ENCODE measurements at regions not wholly inside any gene's neighbourhood (a gene's known extent, or its start where the extent isn't known, plus 50 kb on each side); places are given as distances from the start of the nearest gene placed in this dataset.

DNA sequence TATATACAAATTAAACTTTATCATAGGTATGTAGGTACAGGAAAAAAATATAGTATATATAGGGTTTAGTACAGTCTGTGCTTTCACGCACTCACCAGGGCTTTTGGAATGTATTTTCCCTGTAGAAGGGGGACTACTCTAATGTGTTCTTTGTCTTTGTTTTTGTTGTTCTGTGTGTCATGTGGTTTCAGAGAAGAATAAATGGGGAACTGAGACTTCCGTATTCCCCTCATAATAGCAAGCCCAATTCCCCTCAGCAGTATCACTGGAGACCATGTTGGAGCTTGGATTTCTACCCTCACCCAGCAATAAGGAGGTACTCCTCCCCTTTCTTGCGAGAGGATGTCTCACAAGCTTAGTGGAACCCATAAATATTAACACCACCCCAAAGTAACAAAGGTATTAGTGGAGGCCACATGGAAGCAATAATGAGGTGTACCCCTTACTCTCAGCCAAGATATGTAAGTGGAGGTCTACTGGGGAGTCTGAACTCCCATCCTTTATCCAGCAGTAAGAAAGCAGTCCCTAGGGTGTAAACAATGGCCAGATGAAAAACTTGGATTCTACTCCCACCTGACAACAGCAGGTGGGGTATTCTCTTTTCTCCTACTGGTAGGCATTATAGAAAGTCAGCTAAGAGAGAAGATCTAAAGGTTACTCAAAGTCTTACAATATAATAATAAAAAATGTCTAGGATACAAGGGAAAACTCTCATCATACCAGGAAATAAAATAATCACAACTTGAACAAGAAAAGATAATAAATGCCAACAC is 805.4 kb upstream of the GALNTL6 start:
- DNase-seq (ENCODE audit: low read depth, low spot score), result no peak

DNA sequence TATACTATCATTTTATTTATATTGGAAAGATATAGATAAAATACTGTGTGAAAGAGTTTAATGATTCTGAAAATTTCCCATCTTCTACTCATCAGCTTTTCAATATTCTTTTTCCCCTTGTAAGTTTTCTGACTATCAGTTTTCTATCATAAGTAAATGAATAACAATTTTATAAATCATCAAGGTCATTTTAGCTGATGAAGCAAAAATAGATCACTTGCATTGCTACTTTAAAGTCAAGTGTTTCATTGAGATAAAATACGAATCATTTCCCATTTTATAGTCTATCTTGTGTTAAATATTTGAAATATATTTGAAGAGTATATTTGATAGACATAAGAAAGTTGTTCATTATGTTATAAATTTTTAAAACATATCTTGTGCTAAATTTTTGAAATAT is 811.0 kb upstream of the GALNTL6 start:
- DNase-seq (ENCODE audit: low read depth, low spot score), result no peak

DNA sequence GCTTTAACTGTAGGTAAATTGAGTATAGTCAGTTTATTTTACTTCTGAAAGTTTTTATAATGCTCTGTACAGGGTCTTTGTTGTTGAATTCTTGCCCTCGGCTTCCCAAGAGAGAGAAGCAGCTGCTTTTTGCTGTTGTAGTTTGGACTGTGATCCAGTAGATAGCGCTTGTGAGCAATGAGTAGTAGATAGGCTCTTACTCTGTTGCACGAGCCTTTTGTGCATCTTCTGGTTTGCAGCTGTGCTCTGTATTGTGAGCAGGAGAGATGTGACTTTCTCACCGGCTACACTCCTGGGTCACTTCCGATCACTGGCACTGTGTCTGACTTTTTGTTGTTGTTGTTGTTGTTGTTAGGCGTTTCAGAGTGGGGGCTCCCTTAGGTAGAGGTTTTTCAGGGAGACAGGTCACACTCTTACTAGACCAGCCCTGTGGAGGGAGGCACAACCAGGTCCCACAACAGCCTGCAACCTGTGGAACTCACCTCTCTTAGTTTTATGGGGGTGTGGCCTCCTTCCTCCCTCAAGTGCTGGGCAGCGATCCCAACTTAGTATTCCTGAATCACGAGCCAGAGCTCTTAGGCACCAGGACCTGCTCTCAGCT is 822.1 kb upstream of the GALNTL6 start:
- peak; percentile 11 for DNase-seq (ENCODE audit: low read depth, low spot score)

GRCh38 chr4:170988446-170988845 is 824.8 kb upstream of the GALNTL6 start:
- DNase-seq (ENCODE audit: low read depth, low spot score), result no peak

- DNase-seq (ENCODE audit: low read depth, low spot score), result peak; percentile 72
Observed at GRCh38 chr4:170979736-170980135, 833.5 kb upstream of the GALNTL6 start.

GRCh38 chr4:170978990-170979389 is 834.2 kb upstream of the GALNTL6 start:
- DNase-seq (ENCODE audit: low read depth, low spot score), result no peak

GRCh38 chr4:170949084-170949483 is 859.3 kb upstream of the AADAT start:
- DNase-seq (ENCODE audit: low read depth, low spot score), result no peak

DNA sequence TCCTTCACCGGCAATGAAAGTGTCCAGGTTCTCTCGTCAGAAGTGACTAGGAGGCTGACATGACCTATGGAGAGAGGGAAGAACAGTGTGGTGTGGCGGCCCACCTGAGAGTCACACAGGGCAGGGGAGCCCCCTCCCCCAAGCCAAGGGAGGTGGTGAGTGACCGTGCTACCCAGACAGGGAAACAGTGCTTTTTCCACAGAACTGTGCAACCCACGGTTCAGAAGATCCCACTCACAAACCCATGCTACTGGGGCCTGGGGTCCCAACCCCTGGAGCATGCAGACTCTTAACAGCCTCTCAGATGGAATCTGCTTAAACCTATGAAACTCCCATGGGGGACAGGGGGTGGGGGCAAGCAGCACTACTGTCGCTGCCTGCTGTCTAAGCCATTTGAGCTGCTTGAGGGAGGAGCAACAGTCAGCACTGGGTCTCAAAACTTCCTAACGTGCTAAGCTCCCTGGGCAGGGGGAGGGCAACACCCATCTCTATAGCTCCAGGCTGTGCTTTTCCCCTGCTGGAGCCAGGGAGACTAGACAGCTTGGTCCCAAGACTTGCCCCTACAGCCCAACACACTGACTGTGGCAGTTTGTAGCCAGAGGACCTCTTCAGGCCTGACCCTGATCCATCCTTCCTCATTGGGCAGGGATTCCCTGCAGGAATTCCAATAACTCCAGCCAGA is 850.4 kb upstream of the AADAT start:
- no peak for DNase-seq (ENCODE audit: low read depth, low spot score)

DNA sequence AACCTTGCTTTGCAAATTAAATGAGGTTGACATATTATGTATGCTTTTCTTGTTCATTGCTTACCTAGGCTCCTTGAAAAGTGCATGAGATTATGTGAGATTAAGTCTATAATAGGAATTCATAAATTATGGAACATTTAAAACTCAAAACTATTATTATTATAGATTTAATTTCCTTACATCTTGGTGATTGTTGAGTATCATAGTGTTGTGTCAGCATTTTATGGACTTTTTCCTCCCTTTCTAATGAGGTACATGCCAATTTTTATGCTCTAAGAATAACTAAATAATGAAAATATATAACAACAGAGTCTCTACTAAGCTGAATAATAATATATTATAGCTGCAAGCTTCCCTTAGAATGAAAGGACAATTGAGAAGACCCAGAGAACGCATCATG is 848.8 kb upstream of the AADAT start:
- no peak for DNase-seq (ENCODE audit: low read depth, low spot score)

DNA sequence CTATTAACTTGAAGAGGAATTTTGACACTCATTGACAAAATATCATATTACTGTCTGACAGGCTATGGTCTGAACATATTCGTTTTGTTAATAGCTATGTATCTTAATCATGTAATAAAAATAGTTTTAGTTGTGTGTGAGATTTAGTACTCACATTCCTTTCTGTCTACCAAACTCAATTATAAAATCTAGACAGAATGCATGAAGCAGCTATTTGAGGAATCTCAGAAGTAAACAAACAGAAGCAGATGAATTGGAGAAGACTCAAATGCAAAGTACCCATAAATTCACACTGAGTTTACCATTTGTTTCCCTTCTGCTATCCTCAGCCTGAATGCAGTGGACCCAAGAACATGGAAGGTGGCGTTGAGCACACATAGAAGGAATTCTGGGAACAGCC is 841.6 kb upstream of the AADAT start:
- DNase-seq (ENCODE audit: low read depth, low spot score), result peak; percentile 25

GRCh38 chr4:170888660-170889059 is 798.9 kb upstream of the AADAT start:
- DNase-seq (ENCODE audit: low read depth, low spot score), result no peak

DNA sequence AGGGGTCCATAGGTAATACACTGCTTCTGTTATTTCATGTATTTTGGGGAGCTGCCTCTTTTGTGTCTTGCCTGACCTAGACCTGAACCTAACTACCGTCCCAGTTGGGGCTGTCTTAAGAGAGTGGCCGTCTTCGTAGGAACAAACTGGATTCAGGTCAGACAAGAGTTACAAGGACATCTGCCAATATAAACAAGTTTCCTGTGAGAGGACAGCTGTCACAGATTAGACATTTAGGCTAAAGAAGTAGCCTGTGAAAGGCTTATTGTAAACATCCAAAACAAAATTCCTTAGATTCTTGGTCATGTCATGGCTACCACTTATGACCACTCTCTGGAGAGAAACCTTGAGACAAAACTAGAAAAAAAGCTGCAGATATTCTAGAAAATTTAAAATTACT is 797.6 kb upstream of the AADAT start:
- DNase-seq (ENCODE audit: low read depth, low spot score), result peak; percentile 39

GRCh38 chr4:170884969-170885570 is 795.3 kb upstream of the AADAT start:
- DNase-seq (ENCODE audit: low read depth, low spot score), result no peak

DNA sequence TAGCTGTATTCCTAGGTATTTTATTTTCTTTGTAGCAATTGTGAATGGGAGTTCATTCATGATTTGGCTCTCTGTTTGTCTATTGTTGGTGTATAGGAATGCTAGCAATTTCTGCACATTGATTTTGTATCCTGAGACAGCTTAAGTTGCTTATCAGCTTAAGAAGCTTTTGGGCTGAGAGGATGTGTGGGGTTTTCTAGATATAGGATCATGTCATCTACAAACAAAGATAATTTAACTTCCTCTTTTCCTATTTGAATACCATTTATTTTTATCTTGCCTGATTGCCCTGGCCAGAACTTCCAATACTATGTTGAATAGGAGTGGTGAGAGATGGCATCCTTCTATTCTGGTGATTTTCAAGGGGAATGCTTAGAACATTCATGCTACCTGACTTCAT is 791.9 kb upstream of the AADAT start:
- peak; percentile 4 for DNase-seq (ENCODE audit: low read depth, low spot score)

GRCh38 chr4:170875868-170876267 is 786.1 kb upstream of the AADAT start:
- DNase-seq (ENCODE audit: low read depth, low spot score), result no peak

GRCh38 chr4:170872794-170873193 is 783.0 kb upstream of the AADAT start:
- DNase-seq (ENCODE audit: low read depth, low spot score), result peak; percentile 36

GRCh38 chr4:170868170-170868569 is 778.4 kb upstream of the AADAT start:
- DNase-seq (ENCODE audit: low read depth, low spot score), result peak; percentile 26

DNA sequence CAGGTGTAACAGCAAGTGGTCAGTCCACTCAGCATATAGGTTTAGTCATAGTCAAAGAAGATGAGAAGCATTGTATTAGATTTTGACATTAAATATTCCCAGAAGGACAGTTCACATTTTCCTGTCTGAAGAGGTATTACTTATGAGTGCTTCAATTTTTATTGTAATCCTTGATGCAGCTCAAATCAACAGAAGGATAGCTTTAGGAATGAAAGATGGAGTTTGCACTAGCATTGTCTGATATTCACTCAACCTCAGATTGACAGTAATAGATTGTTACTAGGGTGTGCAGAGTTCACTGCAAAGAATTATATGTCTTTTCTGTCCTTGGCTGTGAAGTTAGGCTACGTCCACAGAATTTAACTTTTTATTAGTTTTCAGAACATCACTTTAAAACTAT is 764.3 kb upstream of the AADAT start:
- no peak for DNase-seq (ENCODE audit: low read depth, low spot score)

GRCh38 chr4:170853422-170854021 is 763.8 kb upstream of the AADAT start:
- peak; percentile 49 for DNase-seq (ENCODE audit: low read depth, low spot score)

- DNase-seq (ENCODE audit: low read depth, low spot score), result no peak
Observed at GRCh38 chr4:170849969-170850368, 760.2 kb upstream of the AADAT start.

DNA sequence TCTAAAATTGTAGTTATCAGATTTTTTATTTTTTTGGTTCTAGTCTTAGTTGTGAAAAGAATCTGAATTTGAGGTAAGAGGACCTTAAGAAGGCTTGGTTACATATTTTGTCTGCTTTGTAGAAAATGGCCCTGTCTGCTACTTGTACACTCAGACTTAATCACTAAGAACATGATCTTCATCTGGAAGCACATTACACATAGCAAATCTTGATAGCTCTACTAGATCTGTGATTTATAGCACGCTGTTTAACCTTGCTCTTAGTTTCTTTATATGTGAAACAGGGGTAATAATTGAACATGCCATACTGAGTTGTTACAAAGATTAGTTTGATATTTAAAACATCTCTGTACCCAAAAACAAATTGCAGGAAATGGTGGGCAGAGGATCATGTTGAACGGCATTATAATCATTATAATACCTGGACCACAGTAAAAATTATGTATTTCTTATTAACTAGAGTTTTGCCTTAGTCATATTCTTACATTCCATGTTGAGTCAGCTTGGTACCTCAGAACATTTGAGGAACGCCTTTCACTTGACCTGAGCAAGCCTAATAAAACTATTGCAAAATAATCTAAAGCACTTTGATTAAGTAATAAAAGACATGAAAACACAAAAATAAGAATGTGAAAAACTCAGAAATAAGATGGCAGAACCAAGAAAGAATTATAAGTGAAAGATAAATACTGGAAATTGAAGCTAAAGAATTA is 738.0 kb upstream of the AADAT start:
- DNase-seq (ENCODE audit: low read depth, low spot score), result no peak

All from astrocyte of the hippocampus (primary cell).